ENCODE measurements at regions not wholly inside any gene's neighbourhood (a gene's known extent, or its start where the extent isn't known, plus 50 kb on each side); places are given as distances from the start of the nearest gene placed in this dataset.

GRCh38 chr6:12584631-12585405 lies 131.7 kb upstream of the PHACTR1 start:
- no peak for TF ChIP-seq CTCF (conservative IDR thresholded peaks at IDR 0.05)
- no peak for TF ChIP-seq ZFX (IDR thresholded peaks at IDR 0.05)
- no peak overlapping the region for H3K27ac ChIP-seq

GRCh38 chr6:12585497-12585958 lies 131.0 kb upstream of the PHACTR1 start:
- TF ChIP-seq CTCF (conservative IDR thresholded peaks at IDR 0.05) (no peak), ZFX (IDR thresholded peaks at IDR 0.05) (no peak)

GRCh38 chr6:12586721-12587480 lies 129.7 kb upstream of the PHACTR1 start:
- TF ChIP-seq ZFX (IDR thresholded peaks at IDR 0.05): no peak
- TF ChIP-seq CTCF (conservative IDR thresholded peaks at IDR 0.05): no peak

More at GRCh38 chr6:12585497-12585958, 131.0 kb upstream of the PHACTR1 start:
- H3K27ac ChIP-seq: no peak overlapping the region

GRCh38 chr6:12590901-12591300 lies 125.7 kb upstream of the PHACTR1 start:
- no peak overlapping the region for H3K27ac ChIP-seq

More at GRCh38 chr6:12586721-12587480, 129.7 kb upstream of the PHACTR1 start:
- H3K27ac ChIP-seq: no peak overlapping the region

GRCh38 chr6:12592634-12593033 lies 123.9 kb upstream of the PHACTR1 start:
- no peak overlapping the region for H3K27ac ChIP-seq
- TF ChIP-seq CTCF (conservative IDR thresholded peaks at IDR 0.05) (no peak), ZFX (IDR thresholded peaks at IDR 0.05) (no peak)

More at GRCh38 chr6:12590901-12591300, 125.7 kb upstream of the PHACTR1 start:
- TF ChIP-seq CTCF (conservative IDR thresholded peaks at IDR 0.05) (no peak), ZFX (IDR thresholded peaks at IDR 0.05) (no peak)

GRCh38 chr6:12593771-12594529 lies 122.6 kb upstream of the PHACTR1 start:
- no peak overlapping the region for H3K27ac ChIP-seq
- TF ChIP-seq ZFX (IDR thresholded peaks at IDR 0.05): no peak
- no peak for TF ChIP-seq CTCF (conservative IDR thresholded peaks at IDR 0.05)

Data from C4-2B (cell line).